HFF-Myc (cell line): ENCODE measurements at regions not wholly inside any gene's neighbourhood (a gene's known extent, or its start where the extent isn't known, plus 50 kb on each side); places are given as distances from the start of the nearest gene placed in this dataset.

ENCODE experiments used
- DNase-seq: peaks from one replicate; pipeline ENCODE4 v3.0.0-alpha.2; 2011; ENCODE audit warnings: low read depth; ENCODE audit errors: extremely low read depth
- H3K4me3 ChIP-seq: replicated peaks from 2 replicates; pipeline ENCODE4 v1.5.1; 2011; ENCODE audit warnings: low read depth, mild to moderate bottlenecking, control low read depth, low read length
- CTCF ChIP-seq: IDR thresholded peaks from 2 replicates; pipeline ENCODE4 v1.5.1; 2012; ENCODE audit warnings: mild to moderate bottlenecking, low read depth, low read length, control low read depth; ENCODE audit errors: missing control alignments

GRCh38 chr20:60700728-60701127 is 551.3 kb upstream of the CDH4 start:
- TF ChIP-seq CTCF, result no peak
- DNase-seq, result no peak
- H3K4me3 ChIP-seq, result no peak overlapping the region

GRCh38 chr20:60704147-60704546 is 547.9 kb upstream of the CDH4 start:
- TF ChIP-seq CTCF, result no peak
- no peak overlapping the region for H3K4me3 ChIP-seq
- no peak for DNase-seq

- DNase-seq, result no peak
- H3K4me3 ChIP-seq, result no peak overlapping the region
- no peak for TF ChIP-seq CTCF
Measured at GRCh38 chr20:60713396-60713795, 538.7 kb upstream of the CDH4 start.

- no peak overlapping the region for H3K4me3 ChIP-seq
- no peak for DNase-seq
- TF ChIP-seq CTCF, result no peak
Measured at GRCh38 chr20:60715172-60715571, 536.9 kb upstream of the CDH4 start.

GRCh38 chr20:60718743-60719480 is 533.1 kb upstream of the CDH4 start:
- no peak overlapping the region for H3K4me3 ChIP-seq
- no peak for TF ChIP-seq CTCF
- DNase-seq, result no peak

GRCh38 chr20:60725311-60725906 is 526.7 kb upstream of the CDH4 start:
- H3K4me3 ChIP-seq, result no peak overlapping the region
- no peak for TF ChIP-seq CTCF
- DNase-seq, result no peak
